Ascending aorta (tissue), 2 donors: ENCODE measurements at regions not wholly inside any gene's neighbourhood (a gene's known extent, or its start where the extent isn't known, plus 50 kb on each side); places are given as distances from the start of the nearest gene placed in this dataset.

ENCODE experiments used
- DNase-seq, 2 donors: peaks; one replicate each; pipeline ENCODE4 v3.0.0-alpha.2; 2019; ENCODE audit warnings: low spot score in 2 of 2
- H3K27ac ChIP-seq, 2 donors: fragments of 200-600 bp; sonication (generic); one replicate each; pipeline ENCODE4 v1.5.1; 2016 to 2017; ENCODE audit warnings: mild to moderate bottlenecking in 1 of 2
- H3K27me3 ChIP-seq: fragments of 200-600 bp; sonication (generic); one replicate; pipeline ENCODE4 v1.5.1; 2017
- H3K36me3 ChIP-seq, 2 donors: fragments of 200-600 bp; sonication (generic); one replicate each; pipeline ENCODE4 v1.5.1; 2016
- H3K4me1 ChIP-seq, 2 donors: fragments of 200-600 bp; sonication (generic); one replicate each; pipeline ENCODE4 v1.5.1; 2016 to 2017; ENCODE audit warnings: mild to moderate bottlenecking in 1 of 2
- H3K4me3 ChIP-seq, 2 donors: fragments of 200-600 bp; sonication (generic); one replicate each; pipeline ENCODE4 v1.5.1; 2016 to 2017; ENCODE audit warnings: mild to moderate bottlenecking in 1 of 2
- H3K9me3 ChIP-seq, 2 donors: fragments of 200-600 bp; sonication (generic); one replicate each; pipeline ENCODE4 v1.5.1; 2016
- intact Hi-C: fragments of 100-400 bp; cut with DNase I; formaldehyde crosslinking; loops from one replicate; pipeline ENCODE4 v1.15.1; 2023
- TF ChIP-seq, protein P1 (sequence below), 3 experiments: fragments of 200-600 bp in 2 of 3; fragments of 450-650 bp in 1 of 3; sonication (generic) in 2 of 3; IDR thresholded peaks; one replicate each; pipeline ENCODE4 v1.5.1; 2016 to 2019; ENCODE audit warnings: antibody characterized with exemption in 3 of 3, mild to moderate bottlenecking in 1 of 3, moderate library complexity in 1 of 3

DNA sequence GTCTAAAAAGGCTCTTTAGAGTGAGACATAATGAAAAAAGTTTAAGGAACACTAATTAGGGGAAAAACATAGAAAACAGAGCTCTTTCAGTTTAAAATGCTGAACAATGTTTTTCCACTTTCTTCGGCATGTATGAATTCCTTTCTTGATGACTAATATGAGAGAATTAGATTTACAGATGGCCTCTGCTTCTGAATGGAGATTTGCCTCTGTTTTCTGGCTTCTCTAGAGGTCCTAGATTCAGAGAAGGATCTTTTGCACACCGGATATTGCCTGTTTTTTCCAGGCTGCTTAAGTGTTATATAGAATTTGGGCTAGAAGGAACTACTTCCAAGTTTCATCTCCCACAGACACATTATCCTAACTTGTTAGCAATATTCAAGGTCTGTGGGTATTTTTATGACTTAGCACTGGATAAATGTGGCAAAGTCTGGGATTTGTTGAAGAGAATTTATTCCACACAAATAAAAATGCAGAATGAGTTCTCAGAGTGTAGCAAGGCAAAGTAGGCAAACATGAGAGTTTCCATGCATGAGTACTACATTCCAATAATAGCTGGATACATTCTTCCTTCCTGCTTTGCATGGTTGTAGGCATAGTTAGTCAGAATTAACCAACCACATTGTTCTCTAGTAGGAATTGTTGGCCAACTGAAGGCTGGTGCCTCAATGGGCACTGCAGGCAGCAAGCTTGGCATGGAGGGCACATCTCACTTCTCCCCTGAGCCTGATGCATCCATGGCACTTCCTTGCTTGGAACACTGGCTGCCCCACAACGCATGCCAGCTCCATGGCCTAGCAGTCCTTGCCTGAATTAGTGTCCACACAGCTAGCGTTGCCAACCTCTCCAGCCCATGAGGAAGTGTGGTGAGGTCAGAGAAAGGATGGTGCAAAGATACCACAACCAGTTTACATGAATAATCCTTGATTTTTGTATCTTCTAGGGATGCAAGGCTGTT is 224.2 kb downstream of the CLIC5 start:
- TF ChIP-seq, protein P1, sequence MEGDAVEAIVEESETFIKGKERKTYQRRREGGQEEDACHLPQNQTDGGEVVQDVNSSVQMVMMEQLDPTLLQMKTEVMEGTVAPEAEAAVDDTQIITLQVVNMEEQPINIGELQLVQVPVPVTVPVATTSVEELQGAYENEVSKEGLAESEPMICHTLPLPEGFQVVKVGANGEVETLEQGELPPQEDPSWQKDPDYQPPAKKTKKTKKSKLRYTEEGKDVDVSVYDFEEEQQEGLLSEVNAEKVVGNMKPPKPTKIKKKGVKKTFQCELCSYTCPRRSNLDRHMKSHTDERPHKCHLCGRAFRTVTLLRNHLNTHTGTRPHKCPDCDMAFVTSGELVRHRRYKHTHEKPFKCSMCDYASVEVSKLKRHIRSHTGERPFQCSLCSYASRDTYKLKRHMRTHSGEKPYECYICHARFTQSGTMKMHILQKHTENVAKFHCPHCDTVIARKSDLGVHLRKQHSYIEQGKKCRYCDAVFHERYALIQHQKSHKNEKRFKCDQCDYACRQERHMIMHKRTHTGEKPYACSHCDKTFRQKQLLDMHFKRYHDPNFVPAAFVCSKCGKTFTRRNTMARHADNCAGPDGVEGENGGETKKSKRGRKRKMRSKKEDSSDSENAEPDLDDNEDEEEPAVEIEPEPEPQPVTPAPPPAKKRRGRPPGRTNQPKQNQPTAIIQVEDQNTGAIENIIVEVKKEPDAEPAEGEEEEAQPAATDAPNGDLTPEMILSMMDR (IDR thresholded peaks at IDR 0.05): no peak
- Histone ChIP-seq H3K27me3 (no peaks in the 10 kb centered on the region), H3K4me3 (no peak overlapping the region), H3K27ac (no peak overlapping the region), H3K9me3 (no peaks in the 10 kb centered on the region), H3K36me3 (no peaks in the 10 kb centered on the region), H3K4me1 (no peaks in the 10 kb centered on the region)
- DNase-seq: no peak
- intact Hi-C loops: no loop called here

DNA sequence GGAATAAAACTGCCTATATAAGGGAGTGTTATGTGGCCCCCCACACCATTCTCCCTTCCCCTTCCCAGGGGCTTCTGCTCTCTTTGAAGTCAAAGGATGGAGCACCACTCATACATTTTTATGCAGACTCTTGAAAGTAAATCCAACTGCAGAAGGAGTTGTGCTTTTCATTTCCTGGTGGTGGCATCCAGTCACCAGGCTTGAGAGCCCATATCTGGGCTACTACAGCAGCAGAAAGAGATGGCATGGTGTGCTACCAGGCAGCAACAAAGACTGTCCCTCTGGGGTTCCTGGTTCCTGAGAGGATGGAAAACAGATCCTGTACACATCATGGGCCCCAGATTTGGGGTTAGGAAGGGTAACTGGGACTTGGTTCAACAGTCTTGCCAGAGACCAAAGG is 226.4 kb downstream of the CLIC5 start:
- TF ChIP-seq, protein P1 (IDR thresholded peaks at IDR 0.05): no peak
- Histone ChIP-seq H3K27me3 (no peaks in the 10 kb centered on the region), H3K4me3 (no peak overlapping the region), H3K27ac (no peak overlapping the region), H3K9me3 (no peaks in the 10 kb centered on the region), H3K4me1 (no peaks in the 10 kb centered on the region), H3K36me3 (no peaks in the 10 kb centered on the region)
- intact Hi-C loops: no loop called here
- DNase-seq: no peak

DNA sequence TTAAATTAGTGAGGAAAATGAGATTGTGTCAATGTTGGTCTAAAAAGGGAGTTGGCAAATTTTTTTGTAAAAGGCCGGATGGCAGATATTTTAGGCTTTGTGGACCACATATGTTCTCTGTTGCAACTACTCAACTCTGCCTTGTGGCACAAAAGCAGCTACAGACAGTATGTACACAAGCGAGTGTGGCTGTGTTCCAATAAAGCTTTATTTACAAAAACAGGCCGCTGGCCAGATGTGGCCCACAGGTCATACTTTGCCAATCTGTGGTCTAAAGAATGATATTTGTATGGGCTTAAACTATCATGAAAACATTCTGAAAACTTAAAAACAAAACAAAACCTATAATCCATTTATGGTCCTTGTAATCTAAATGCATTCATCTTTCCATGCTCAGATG is 228.3 kb downstream of the CLIC5 start:
- Histone ChIP-seq H3K27ac (no peak overlapping the region), H3K36me3 (no peaks in the 10 kb centered on the region), H3K27me3 (no peaks in the 10 kb centered on the region), H3K4me1 (no peaks in the 10 kb centered on the region), H3K9me3 (no peaks in the 10 kb centered on the region), H3K4me3 (no peak overlapping the region)
- intact Hi-C loops: no loop called here
- no peak for DNase-seq
- TF ChIP-seq, protein P1 (IDR thresholded peaks at IDR 0.05): no peak

DNA sequence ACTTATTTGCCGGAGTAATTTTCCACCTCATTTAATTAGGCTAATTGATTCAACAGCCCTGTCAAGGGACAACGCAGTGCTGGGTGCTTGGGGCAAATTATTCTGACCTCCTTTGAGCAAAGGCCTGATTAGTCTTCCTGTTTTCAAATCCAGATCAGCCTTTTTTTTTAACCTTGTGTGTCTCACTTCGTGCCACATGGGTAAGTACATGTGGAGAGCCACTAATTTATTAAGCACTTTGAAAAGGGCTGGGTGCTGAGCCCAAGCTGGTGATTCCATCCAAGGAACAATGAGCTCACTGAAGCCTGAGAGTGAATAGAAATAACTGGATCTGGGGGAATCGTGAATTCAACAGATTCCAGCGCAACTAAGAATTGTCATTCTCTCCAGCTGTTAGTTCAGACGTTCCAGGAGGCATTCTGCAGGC is 229.3 kb downstream of the CLIC5 start:
- TF ChIP-seq, protein P1 (IDR thresholded peaks at IDR 0.05): no peak
- Histone ChIP-seq H3K36me3 (no peaks in the 10 kb centered on the region), H3K27me3 (no peaks in the 10 kb centered on the region), H3K9me3 (no peaks in the 10 kb centered on the region), H3K4me3 (no peak overlapping the region), H3K27ac (no peak overlapping the region), H3K4me1 (no peaks in the 10 kb centered on the region)
- no peak for DNase-seq
- intact Hi-C loops: no loop called here

DNA sequence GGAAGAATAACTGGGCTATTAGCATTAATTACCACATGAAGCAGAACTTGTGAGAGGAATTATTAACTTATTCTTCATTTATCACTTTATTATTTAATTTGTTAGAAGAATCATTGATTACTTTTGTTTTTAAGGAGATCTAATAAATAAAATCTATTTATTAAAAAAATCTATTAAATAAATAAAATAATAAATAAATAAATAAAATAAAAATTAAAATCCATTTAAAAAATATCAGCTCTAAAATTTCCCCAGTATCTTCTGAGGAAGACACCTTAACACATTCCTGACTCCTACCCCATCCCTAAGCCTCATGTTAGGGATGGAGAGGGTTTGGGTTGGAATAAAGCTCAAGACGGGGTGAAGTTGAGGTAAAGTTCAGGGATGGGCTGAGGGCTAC is 231.4 kb downstream of the CLIC5 start:
- no peaks in the 10 kb centered on the region for H3K4me1 ChIP-seq
- DNase-seq: no peak
- H3K27ac ChIP-seq: no peak overlapping the region
- intact Hi-C loops: no loop called here
- no peaks in the 10 kb centered on the region for H3K9me3 ChIP-seq
- no peak overlapping the region for H3K4me3 ChIP-seq
- H3K36me3 ChIP-seq: no peaks in the 10 kb centered on the region
- TF ChIP-seq, protein P1 (IDR thresholded peaks at IDR 0.05): no peak
- no peaks in the 10 kb centered on the region for H3K27me3 ChIP-seq
